ENCODE measurements at regions not wholly inside any gene's neighbourhood (a gene's known extent, or its start where the extent isn't known, plus 50 kb on each side); places are given as distances from the start of the nearest gene placed in this dataset.

- Histone ChIP-seq H3F3A (ENCODE audit: control insufficient read depth, insufficient read depth) (peaks cover 3% of the 10 kb centered on the region; the same call in 1 of the 2 replicates), H3K79me2 (ENCODE audit: control insufficient read depth, low read length) (no peaks in the 10 kb centered on the region), H3K9me3 (ENCODE audit: control insufficient read depth, insufficient read depth, low read length) (no peaks in the 10 kb centered on the region), H3K36me3 (ENCODE audit: control insufficient read depth, low read length) (no peaks in the 10 kb centered on the region), H3K4me2 (ENCODE audit: low read length) (no peak overlapping the region), H4K20me1 (ENCODE audit: control insufficient read depth, insufficient read depth, low read depth, low read length) (no peaks in the 10 kb centered on the region), H3K9me2 (replicated peaks; ENCODE audit: control insufficient read depth, low read length) (no peaks in the 10 kb centered on the region), H3K27me3 (ENCODE audit: control insufficient read depth, low read length) (peaks cover 3% of the 10 kb centered on the region; the same call in 1 of the 2 replicates), H3K4me3 (ENCODE audit: low read length) (no peak overlapping the region), H3K4me1 (ENCODE audit: control insufficient read depth, low read length) (peaks cover 35% of the 10 kb centered on the region), H3K27ac (ENCODE audit: low read depth, low read length) (no peak overlapping the region)
- TF ChIP-seq, protein P1, sequence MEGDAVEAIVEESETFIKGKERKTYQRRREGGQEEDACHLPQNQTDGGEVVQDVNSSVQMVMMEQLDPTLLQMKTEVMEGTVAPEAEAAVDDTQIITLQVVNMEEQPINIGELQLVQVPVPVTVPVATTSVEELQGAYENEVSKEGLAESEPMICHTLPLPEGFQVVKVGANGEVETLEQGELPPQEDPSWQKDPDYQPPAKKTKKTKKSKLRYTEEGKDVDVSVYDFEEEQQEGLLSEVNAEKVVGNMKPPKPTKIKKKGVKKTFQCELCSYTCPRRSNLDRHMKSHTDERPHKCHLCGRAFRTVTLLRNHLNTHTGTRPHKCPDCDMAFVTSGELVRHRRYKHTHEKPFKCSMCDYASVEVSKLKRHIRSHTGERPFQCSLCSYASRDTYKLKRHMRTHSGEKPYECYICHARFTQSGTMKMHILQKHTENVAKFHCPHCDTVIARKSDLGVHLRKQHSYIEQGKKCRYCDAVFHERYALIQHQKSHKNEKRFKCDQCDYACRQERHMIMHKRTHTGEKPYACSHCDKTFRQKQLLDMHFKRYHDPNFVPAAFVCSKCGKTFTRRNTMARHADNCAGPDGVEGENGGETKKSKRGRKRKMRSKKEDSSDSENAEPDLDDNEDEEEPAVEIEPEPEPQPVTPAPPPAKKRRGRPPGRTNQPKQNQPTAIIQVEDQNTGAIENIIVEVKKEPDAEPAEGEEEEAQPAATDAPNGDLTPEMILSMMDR (IDR thresholded peaks at IDR 0.05; ENCODE audit: low read depth, low read length, poor library complexity, severe bottlenecking): no peak
- no peak for TF ChIP-seq EZH2phosphoT487 (IDR thresholded peaks at IDR 0.05; ENCODE audit: borderline replicate concordance, low read length)
Observed at GRCh38 chr2:133956434-133956935, 297.4 kb upstream of the MGAT5 start.

GRCh38 chr2:133957724-133958480 lies 296.0 kb upstream of the MGAT5 start:
- peaks cover 3% of the 10 kb centered on the region; the same call in 1 of the 2 replicates for H3K27me3 ChIP-seq (ENCODE audit: control insufficient read depth, low read length)
- no peaks in the 10 kb centered on the region for H3K9me2 ChIP-seq (replicated peaks; ENCODE audit: control insufficient read depth, low read length)
- H4K20me1 ChIP-seq (ENCODE audit: control insufficient read depth, insufficient read depth, low read depth, low read length): no peaks in the 10 kb centered on the region
- no peak overlapping the region for H3K4me2 ChIP-seq (ENCODE audit: low read length)
- H3K4me1 ChIP-seq (ENCODE audit: control insufficient read depth, low read length): peaks cover 21% of the 10 kb centered on the region
- H3K4me3 ChIP-seq (ENCODE audit: low read length): no peak overlapping the region
- H3K79me2 ChIP-seq (ENCODE audit: control insufficient read depth, low read length): no peaks in the 10 kb centered on the region
- no peaks in the 10 kb centered on the region for H3K9me3 ChIP-seq (ENCODE audit: control insufficient read depth, insufficient read depth, low read length)
- 0 out of 2 replicates have a peak, but pooled peaks cover 3% of the 10 kb centered on the region for H3F3A ChIP-seq (ENCODE audit: control insufficient read depth, insufficient read depth)
- H3K27ac ChIP-seq (ENCODE audit: low read depth, low read length): no peak overlapping the region
- no peaks in the 10 kb centered on the region for H3K36me3 ChIP-seq (ENCODE audit: control insufficient read depth, low read length)
- no peak for TF ChIP-seq EZH2phosphoT487 (IDR thresholded peaks at IDR 0.05; ENCODE audit: borderline replicate concordance, low read length)

DNA sequence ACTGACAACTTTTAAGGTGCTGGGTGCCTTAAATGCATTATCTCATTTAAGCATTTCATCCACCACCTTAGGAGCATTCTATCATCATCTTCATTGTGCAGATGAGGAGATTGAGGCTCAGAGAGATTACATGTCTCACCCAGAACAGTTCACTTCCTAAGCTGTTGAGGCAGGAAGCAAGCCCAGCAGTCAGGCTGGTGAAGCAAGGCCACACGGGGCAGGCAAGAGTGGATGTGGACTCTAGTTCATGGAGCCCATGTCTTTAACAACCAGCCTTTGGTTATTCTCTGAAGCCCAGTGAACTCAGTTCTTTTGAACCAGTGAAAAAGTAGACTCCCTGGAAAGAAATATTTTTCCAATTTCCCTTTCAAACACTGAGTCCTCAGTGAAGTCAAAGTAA lies 294.8 kb upstream of the MGAT5 start:
- Histone ChIP-seq H3K4me1 (ENCODE audit: control insufficient read depth, low read length) (peaks cover 9% of the 10 kb centered on the region), H3K79me2 (ENCODE audit: control insufficient read depth, low read length) (no peaks in the 10 kb centered on the region), H4K20me1 (ENCODE audit: control insufficient read depth, insufficient read depth, low read depth, low read length) (no peaks in the 10 kb centered on the region), H3K9me2 (replicated peaks; ENCODE audit: control insufficient read depth, low read length) (no peaks in the 10 kb centered on the region), H3K36me3 (ENCODE audit: control insufficient read depth, low read length) (no peaks in the 10 kb centered on the region), H3K27ac (ENCODE audit: low read depth, low read length) (no peak overlapping the region), H3K27me3 (ENCODE audit: control insufficient read depth, low read length) (peaks cover 3% of the 10 kb centered on the region; the same call in 1 of the 2 replicates), H3K9me3 (ENCODE audit: control insufficient read depth, insufficient read depth, low read length) (no peaks in the 10 kb centered on the region), H3F3A (ENCODE audit: control insufficient read depth, insufficient read depth) (no peaks in the 10 kb centered on the region), H3K4me3 (ENCODE audit: low read length) (no peak overlapping the region), H3K4me2 (ENCODE audit: low read length) (no peak overlapping the region)
- TF ChIP-seq, protein P1 (IDR thresholded peaks at IDR 0.05; ENCODE audit: low read depth, low read length, poor library complexity, severe bottlenecking): no peak
- no peak for TF ChIP-seq EZH2phosphoT487 (IDR thresholded peaks at IDR 0.05; ENCODE audit: borderline replicate concordance, low read length)

GRCh38 chr2:133966720-133967304 lies 287.1 kb upstream of the MGAT5 start:
- H3K36me3 ChIP-seq (ENCODE audit: control insufficient read depth, low read length): no peaks in the 10 kb centered on the region
- no peaks in the 10 kb centered on the region for H3K9me2 ChIP-seq (replicated peaks; ENCODE audit: control insufficient read depth, low read length)
- no peaks in the 10 kb centered on the region for H3K9me3 ChIP-seq (ENCODE audit: control insufficient read depth, insufficient read depth, low read length)
- no peak overlapping the region for H3K27ac ChIP-seq (ENCODE audit: low read depth, low read length)
- TF ChIP-seq EZH2phosphoT487 (IDR thresholded peaks at IDR 0.05; ENCODE audit: borderline replicate concordance, low read length): no peak
- H3F3A ChIP-seq (ENCODE audit: control insufficient read depth, insufficient read depth): no peaks in the 10 kb centered on the region
- no peak overlapping the region for H3K4me3 ChIP-seq (ENCODE audit: low read length)
- peaks cover 8% of the 10 kb centered on the region; the same call in 1 of the 2 replicates for H3K4me1 ChIP-seq (ENCODE audit: control insufficient read depth, low read length)
- no peaks in the 10 kb centered on the region for H4K20me1 ChIP-seq (ENCODE audit: control insufficient read depth, insufficient read depth, low read depth, low read length)
- H3K27me3 ChIP-seq (ENCODE audit: control insufficient read depth, low read length): no peaks in the 10 kb centered on the region
- no peaks in the 10 kb centered on the region for H3K79me2 ChIP-seq (ENCODE audit: control insufficient read depth, low read length)
- no peak overlapping the region for H3K4me2 ChIP-seq (ENCODE audit: low read length)

All from DOHH2 (cell line).